ENCODE measurements at regions not wholly inside any gene's neighbourhood (a gene's known extent, or its start where the extent isn't known, plus 50 kb on each side); places are given as distances from the start of the nearest gene placed in this dataset.
"Not testable (repeated sequence)": the region's sequence is repeated elsewhere in the genome, so short reads cannot be mapped to it uniquely, and the experiment has no call there.

GRCh38 chr22:19603767-19604166 lies 79.6 kb upstream of the CLDN5 start:
- TF ChIP-seq CTCF (conservative IDR thresholded peaks at IDR 0.05) (no peak), ZFX (IDR thresholded peaks at IDR 0.05) (no peak)
- H3K27ac ChIP-seq = no peak overlapping the region

GRCh38 chr22:19604711-19605268 lies 80.6 kb upstream of the CLDN5 start:
- H3K27ac ChIP-seq = peak overlapping the region; percentile 74
- no peak for TF ChIP-seq ZFX (IDR thresholded peaks at IDR 0.05)
- TF ChIP-seq CTCF (conservative IDR thresholded peaks at IDR 0.05) = no peak

- H3K27ac ChIP-seq = peak overlapping the region; percentile 74
- TF ChIP-seq CTCF (conservative IDR thresholded peaks at IDR 0.05) (no peak), ZFX (IDR thresholded peaks at IDR 0.05) (no peak; the same call in 1 of the 2 replicates)
Measured at GRCh38 chr22:19605508-19606331, 81.5 kb upstream of the CLDN5 start.

- TF ChIP-seq ZFX (IDR thresholded peaks at IDR 0.05) = no peak
- TF ChIP-seq CTCF (conservative IDR thresholded peaks at IDR 0.05) = no peak
Measured at GRCh38 chr22:19606332-19607191, 82.4 kb upstream of the CLDN5 start.

GRCh38 chr22:19607192-19608002 lies 83.2 kb upstream of the CLDN5 start:
- peak overlapping the region; percentile 74 for H3K27ac ChIP-seq
- TF ChIP-seq ZFX (IDR thresholded peaks at IDR 0.05) = no peak; the same call in 1 of the 2 replicates
- no peak for TF ChIP-seq CTCF (conservative IDR thresholded peaks at IDR 0.05)

More at GRCh38 chr22:19606332-19607191, 82.4 kb upstream of the CLDN5 start:
- H3K27ac ChIP-seq = peak overlapping the region; percentile 74

- H3K27ac ChIP-seq = peak overlapping the region; percentile 74
- TF ChIP-seq CTCF (conservative IDR thresholded peaks at IDR 0.05) = no peak
- TF ChIP-seq ZFX (IDR thresholded peaks at IDR 0.05) = no peak
Measured at GRCh38 chr22:19608003-19608690, 83.9 kb upstream of the CLDN5 start.

- not testable (repeated sequence) for H3K27ac ChIP-seq
Measured at GRCh38 chr22:19609753-19610152, 85.5 kb upstream of the CLDN5 start.

Data from C4-2B (cell line).